SK-N-SH (cell line): ENCODE measurements at regions not wholly inside any gene's neighbourhood (a gene's known extent, or its start where the extent isn't known, plus 50 kb on each side); places are given as distances from the start of the nearest gene placed in this dataset.

Experiments used
- CTCF ChIA-PET: fragments of 300-600, 350-600 bp; formaldehyde crosslinking; extraction: SDS; loops from one replicate; lab custom pipeline; 2021; lab: Yijun Ruan, JAX
- POLR2A ChIA-PET: fragments of 350-600 bp; sonication (Branson Sonifier 250); formaldehyde crosslinking; extraction: SDS; loops from one replicate; lab custom pipeline; 2020; ENCODE audit warnings: antibody characterized with exemption, inconsistent platforms; lab: Yijun Ruan, JAX
- DNase-seq: peaks from one replicate; pipeline ENCODE4 v3.0.0; 2012
- H2AFZ ChIP-seq: fragments of 200-600 bp; sonication (generic); 2 replicates; pipeline ENCODE4 v1.8.1; 2016; ENCODE audit warnings: antibody characterized with exemption, mild to moderate bottlenecking, low read depth
- H3F3A ChIP-seq: fragments of 200-600 bp; sonication (generic); replicated peaks from 2 replicates; pipeline ENCODE3; 2016; ENCODE audit warnings: antibody characterized with exemption, mild to moderate bottlenecking; ENCODE audit not compliant: insufficient read depth
- H3K27ac ChIP-seq, 2 experiments: fragments of 200-500 bp in 1 of 2; fragments of 200-600 bp in 1 of 2; sonication (Bioruptor generic) in 1 of 2; sonication (generic), shearing (Covaris generic) in 1 of 2; 2 replicates each; pipeline versions ENCODE4 v1.5.1 to v1.6.1; 2014 to 2016; ENCODE audit warnings: low read depth in 2 of 2, inconsistent platforms in 1 of 2, low read length in 1 of 2, mild to moderate bottlenecking in 1 of 2, mixed read lengths in 1 of 2
- H3K27me3 ChIP-seq: fragments of 200-600 bp; sonication (generic), shearing (Covaris generic); 2 replicates; pipeline ENCODE4 v1.6.1; 2016; ENCODE audit warnings: mixed run types; ENCODE audit not compliant: insufficient read depth
- H3K36me3 ChIP-seq, 2 experiments: fragments of 200-500 bp in 1 of 2; fragments of 200-600 bp in 1 of 2; sonication (Bioruptor generic) in 1 of 2; sonication (generic) in 1 of 2; replicated peaks in 1 of 2; 2 replicates each; pipeline versions ENCODE3 to v1.5.1; 2014 to 2016; ENCODE audit warnings: low read length in 1 of 2, mild to moderate bottlenecking in 1 of 2; ENCODE audit not compliant: insufficient read depth in 2 of 2, control insufficient read depth in 1 of 2
- H3K4me1 ChIP-seq, 2 experiments: fragments of 200-500 bp in 1 of 2; fragments of 200-600 bp in 1 of 2; sonication (Bioruptor generic) in 1 of 2; sonication (generic), shearing (Covaris generic) in 1 of 2; 2 replicates each; pipeline versions ENCODE4 v1.5.1 to v1.6.1; 2014 to 2016; ENCODE audit warnings: low read depth in 1 of 2, low read length in 1 of 2, mixed run types in 1 of 2; ENCODE audit not compliant: insufficient read depth in 2 of 2, control insufficient read depth in 1 of 2
- H3K4me2 ChIP-seq: fragments of 200-600 bp; sonication (generic), shearing (Covaris generic); 2 replicates; pipeline ENCODE4 v1.6.1; 2017; ENCODE audit warnings: mixed run types
- H3K4me3 ChIP-seq, 2 experiments: fragments of 200-500 bp in 1 of 2; fragments of 200-600 bp in 1 of 2; sonication (Bioruptor generic) in 1 of 2; sonication (generic), shearing (Covaris generic) in 1 of 2; 2 replicates each; pipeline versions ENCODE4 v1.5.1 to v1.8.1; 2014 to 2016; ENCODE audit warnings: low read depth in 2 of 2, inconsistent platforms in 1 of 2, low read length in 1 of 2, mild to moderate bottlenecking in 1 of 2, mixed read lengths in 1 of 2, moderate library complexity in 1 of 2
- H3K79me2 ChIP-seq: fragments of 200-600 bp; sonication (generic); 2 replicates; pipeline ENCODE4 v1.8.1; 2017; ENCODE audit warnings: mild to moderate bottlenecking; ENCODE audit not compliant: insufficient read depth
- H3K9ac ChIP-seq: fragments of 200-600 bp; sonication (generic); 2 replicates; pipeline ENCODE4 v1.6.1; 2017; ENCODE audit warnings: mixed run types
- H3K9me2 ChIP-seq: fragments of 200-600 bp; sonication (generic); 2 replicates; pipeline ENCODE4 v1.6.1; 2017; ENCODE audit warnings: mixed run types
- H3K9me3 ChIP-seq: fragments of 200-600 bp; sonication (generic); 2 replicates; pipeline ENCODE4 v1.6.1; 2017; ENCODE audit warnings: mixed run types, mild to moderate bottlenecking, moderate library complexity
- H4K20me1 ChIP-seq: fragments of 200-600 bp; sonication (generic); 2 replicates; pipeline ENCODE4 v1.6.1; 2017; ENCODE audit warnings: mild to moderate bottlenecking, mixed run types; ENCODE audit not compliant: insufficient read depth
- CHD2 ChIP-seq: fragments of 150-350 bp; IDR thresholded peaks from 2 replicates; pipeline ENCODE4 v1.6.1; 2018; ENCODE audit warnings: low read length; ENCODE audit not compliant: partially characterized antibody
- ELF1 ChIP-seq: IDR thresholded peaks from 2 replicates; pipeline ENCODE4 v1.4.0; 2012
- EP300 ChIP-seq, 2 experiments: IDR thresholded peaks; 2 replicates each; pipeline versions ENCODE4 v1.4.0 to v1.6.1; 2012; ENCODE audit warnings: borderline replicate concordance in 1 of 2, low read depth in 1 of 2, low read length in 1 of 2
- FOSL2 ChIP-seq: IDR thresholded peaks from 2 replicates; pipeline ENCODE4 v1.4.0; 2012; ENCODE audit warnings: low read depth, mild to moderate bottlenecking, moderate library complexity, borderline replicate concordance
- FOXM1 ChIP-seq: IDR thresholded peaks from 2 replicates; pipeline ENCODE4 v1.4.0; 2012; ENCODE audit warnings: low read depth, mild to moderate bottlenecking
- GABPA ChIP-seq: IDR thresholded peaks from 2 replicates; pipeline ENCODE4 v1.4.0; 2012; ENCODE audit warnings: low read depth, mild to moderate bottlenecking
- GATA2 ChIP-seq: sonication (generic); formaldehyde crosslinking; IDR thresholded peaks from 2 replicates; pipeline ENCODE4 v1.5.0; 2020; ENCODE audit warnings: mild to moderate bottlenecking, missing genetic modification reagents
- IRF3 ChIP-seq: fragments of 150-350 bp; IDR thresholded peaks from 2 replicates; pipeline ENCODE4 v1.6.1; 2016; ENCODE audit warnings: mild to moderate bottlenecking, low read depth, low read length
- JUND ChIP-seq: IDR thresholded peaks from 2 replicates; pipeline ENCODE4 v1.4.0; 2012
- MAX ChIP-seq: IDR thresholded peaks from 2 replicates; pipeline ENCODE4 v1.4.0; 2012; ENCODE audit warnings: low read depth
- MXI1 ChIP-seq: IDR thresholded peaks from 2 replicates; pipeline ENCODE4 v1.6.1; 2012; ENCODE audit warnings: mild to moderate bottlenecking, low read depth, low read length, improper control_type of control experiment
- NFIC ChIP-seq: IDR thresholded peaks from 2 replicates; pipeline ENCODE4 v1.4.0; 2012; ENCODE audit warnings: borderline replicate concordance
- PBX3 ChIP-seq: IDR thresholded peaks from 2 replicates; pipeline ENCODE4; 2012
- POLR2AphosphoS5 ChIP-seq: IDR thresholded peaks from 2 replicates; pipeline ENCODE4 v1.6.1; 2012; ENCODE audit warnings: low read depth, low read length
- RAD21 ChIP-seq: IDR thresholded peaks from 2 replicates; pipeline ENCODE4 v1.6.1; 2012; ENCODE audit warnings: mild to moderate bottlenecking, low read length
- RCOR1 ChIP-seq: fragments of 150-350 bp; IDR thresholded peaks from 2 replicates; pipeline ENCODE4 v1.6.1; 2017; ENCODE audit warnings: antibody characterized with exemption, low read length
- REST ChIP-seq: IDR thresholded peaks from 2 replicates; pipeline ENCODE4 v1.6.1; 2012; ENCODE audit warnings: mild to moderate bottlenecking, low read depth, low read length, moderate library complexity
- RFX5 ChIP-seq: IDR thresholded peaks from 2 replicates; pipeline ENCODE4 v1.6.1; 2012; ENCODE audit warnings: mild to moderate bottlenecking, improper control_type of control experiment, low read length
- RXRA ChIP-seq: IDR thresholded peaks from 2 replicates; pipeline ENCODE4 v1.4.0; 2012; ENCODE audit warnings: low read depth, mild to moderate bottlenecking, borderline replicate concordance
- SMC3 ChIP-seq: IDR thresholded peaks from 2 replicates; pipeline ENCODE4 v1.6.1; 2012; ENCODE audit warnings: low read depth, low read length, improper control_type of control experiment
- ZBTB33 ChIP-seq: IDR thresholded peaks from 2 replicates; pipeline ENCODE4 v1.4.0; 2012; ENCODE audit warnings: low read depth, borderline replicate concordance
- WGBS: methylation state at CpG from one replicate; pipeline ENCODE4 v1.1.6; 2017; ENCODE audit warnings: low lambda C conversion rate; 5-methylcytosine and 5-hydroxymethylcytosine counted together

- CTCF ChIA-PET: no interaction called here
These were observed 266.4 kb upstream of the NBEA start for GRCh38 chr13:34675626-34676025.

GRCh38 chr13:34678154-34678553, 263.9 kb upstream of the NBEA start:
- H3K4me2 ChIP-seq: no peak overlapping the region
- no peak overlapping the region for H2AFZ ChIP-seq
- no peaks in the 10 kb centered on the region for H3K27me3 ChIP-seq
- no peaks in the 10 kb centered on the region for H3F3A ChIP-seq
- H3K27ac ChIP-seq: no peak overlapping the region
- H3K9me3 ChIP-seq: no peaks in the 10 kb centered on the region
- no peak overlapping the region for H3K4me3 ChIP-seq
- POLR2A ChIA-PET: no interaction called here
- no peak overlapping the region for H3K9ac ChIP-seq
- H3K9me2 ChIP-seq: no peaks in the 10 kb centered on the region
- H3K4me1 ChIP-seq: peaks cover 0 to 3% of the 10 kb centered on the region in 2 experiments; a peak in 2 of 4 replicates
- no peaks in the 10 kb centered on the region for H3K36me3 ChIP-seq
- H4K20me1 ChIP-seq: no peaks in the 10 kb centered on the region
- CTCF ChIA-PET: interaction anchor here (1.5 kb wide), 1 partner anchor 21 kb away, joined by 4 read pairs; no protein-coding TSS in a partner anchor
- WGBS: 23% methylated on average over 2 of the region's 2 CpGs
- DNase-seq: no peak
- H3K79me2 ChIP-seq: no peaks in the 10 kb centered on the region
- peak; percentile 56; the same call in 1 of the 2 replicates for TF ChIP-seq RXRA
- TF ChIP-seq REST: no peak
- no peak for TF ChIP-seq FOXM1
- no peak for TF ChIP-seq IRF3
- TF ChIP-seq RCOR1: no peak
- no peak for TF ChIP-seq GABPA
- TF ChIP-seq FOSL2: peak; percentile 74; the same call in 1 of the 2 replicates
- TF ChIP-seq RAD21: no peak
- TF ChIP-seq POLR2AphosphoS5: peak; percentile 49; the same call in 1 of the 2 replicates
- TF ChIP-seq ZBTB33: peak; percentile 78
- TF ChIP-seq JUND: peak; percentile 82
- TF ChIP-seq MXI1: no peak
- no peak for TF ChIP-seq ELF1
- TF ChIP-seq RFX5: no peak
- peak; percentile 96 for TF ChIP-seq PBX3
- no peak for TF ChIP-seq SMC3
- peak; percentile 65 for TF ChIP-seq NFIC
- TF ChIP-seq GATA2 (CRISPR knock-in tag): peak; percentile 18; the same call in 1 of the 2 replicates
- peak in 1 of 2 experiments; percentile 82; a peak in 2 of 4 replicates for TF ChIP-seq EP300 (IDR thresholded peaks at IDR 0.05; ENCODE audit: borderline replicate concordance in 1 of 2, low read depth in 1 of 2, low read length in 1 of 2)
- TF ChIP-seq MAX: no peak
- TF ChIP-seq CHD2: no peak

More at GRCh38 chr13:34675626-34676025, 266.4 kb upstream of the NBEA start:
- Histone ChIP-seq H3K4me1 (no peaks in the 10 kb centered on the region; a peak in 1 of 4 replicates), H3K9me3 (0 out of 2 replicates have a peak, but pooled peaks cover 4% of the 10 kb centered on the region), H4K20me1 (no peaks in the 10 kb centered on the region), H3K4me2 (no peak overlapping the region), H3K9ac (no peak overlapping the region), H3K27me3 (no peaks in the 10 kb centered on the region), H2AFZ (no peak overlapping the region), H3K36me3 (no peaks in the 10 kb centered on the region), H3F3A (no peaks in the 10 kb centered on the region), H3K4me3 (no peak overlapping the region), H3K79me2 (no peaks in the 10 kb centered on the region), H3K27ac (no peak overlapping the region), H3K9me2 (no peaks in the 10 kb centered on the region)
- TF ChIP-seq MXI1 (no peak), RFX5 (no peak)
- WGBS: 49% methylated on average over 2 of the region's 2 CpGs
- POLR2A ChIA-PET: no interaction called here
- DNase-seq: no peak
